ENCODE measurements at regions not wholly inside any gene's neighbourhood (a gene's known extent, or its start where the extent isn't known, plus 50 kb on each side); places are given as distances from the start of the nearest gene placed in this dataset.

- TF ChIP-seq CTCF (IDR thresholded peaks at IDR 0.05; ENCODE audit: low read depth, low read length, missing control alignments), result no peak
- H3K4me3 ChIP-seq (replicated peaks; ENCODE audit: low read depth, low read length), result no peak overlapping the region
- no peak for DNase-seq (ENCODE audit: extremely low read depth, low read depth)
Observed at GRCh38 chr1:63718541-63718970, 55.3 kb upstream of the ROR1 start.

DNA sequence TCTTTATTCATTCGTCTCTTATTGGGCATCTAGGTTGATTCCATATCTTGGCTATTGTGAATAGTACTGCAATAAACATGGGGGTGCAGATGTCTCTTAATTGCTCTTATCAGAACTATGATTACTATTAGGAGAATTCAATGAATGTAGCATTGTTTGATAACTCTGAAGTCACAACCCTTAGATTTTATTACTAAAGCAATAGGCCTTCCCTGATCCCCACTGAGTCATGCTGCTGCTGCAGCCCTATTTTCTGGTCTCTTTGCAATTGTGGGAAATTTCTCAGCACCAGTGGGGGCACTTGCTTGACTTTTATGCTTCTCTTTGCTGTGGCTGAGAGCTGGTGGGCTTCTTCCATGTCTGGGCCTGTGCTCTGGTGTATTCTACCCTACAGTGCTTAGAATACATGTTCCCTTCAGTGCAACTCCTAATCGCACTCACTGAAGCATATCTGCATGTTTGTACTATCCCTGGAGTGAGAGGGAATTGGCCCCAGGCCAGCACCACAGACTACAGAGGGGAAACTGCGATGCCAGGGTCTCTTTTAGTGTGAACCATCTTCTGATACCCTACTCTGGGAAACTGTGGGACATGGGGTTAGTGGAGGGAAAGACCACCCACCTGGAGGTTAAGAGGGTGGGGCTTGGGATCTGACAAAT, 52.2 kb upstream of the ROR1 start:
- no peak for DNase-seq (ENCODE audit: extremely low read depth, low read depth)
- no peak overlapping the region for H3K4me3 ChIP-seq (replicated peaks; ENCODE audit: low read depth, low read length)
- no peak for TF ChIP-seq CTCF (IDR thresholded peaks at IDR 0.05; ENCODE audit: low read depth, low read length, missing control alignments)

GRCh38 chr1:63723602-63724001, 50.2 kb upstream of the ROR1 start:
- no peak for TF ChIP-seq CTCF (IDR thresholded peaks at IDR 0.05; ENCODE audit: low read depth, low read length, missing control alignments)
- H3K4me3 ChIP-seq (replicated peaks; ENCODE audit: low read depth, low read length), result no peak overlapping the region
- DNase-seq (ENCODE audit: extremely low read depth, low read depth), result no peak
